HepG2 (cell line): ENCODE measurements at regions not wholly inside any gene's neighbourhood (a gene's known extent, or its start where the extent isn't known, plus 50 kb on each side); places are given as distances from the start of the nearest gene placed in this dataset.

Experiments
- ATAC-seq: fragments of 200-7000 bp; cut with Tn5 transposase; 3 replicates; pipeline ENCODE4 v1.9.1; 2020; ENCODE audit warnings: mild to moderate bottlenecking, moderate library complexity
- BruUV-seq: library from RNA; stranded (reverse); fragments of 400-500 nt; replicated peaks from 2 replicates; lab custom pipeline; 2021; lab: Mats Ljungman, UMichigan
- CTCF ChIA-PET: fragments of 300-600 bp; formaldehyde crosslinking; extraction: SDS; loops from one replicate; lab custom pipeline; 2021; ENCODE audit warnings: low total read pairs, inconsistent platforms, low intra/inter-chr PET ratio; lab: Yijun Ruan, JAX
- POLR2A ChIA-PET: fragments of 350-600 bp; sonication (Branson Sonifier 250); formaldehyde crosslinking; loops from one replicate; lab custom pipeline; 2020; ENCODE audit warnings: antibody characterized with exemption, inconsistent platforms; lab: Yijun Ruan, JAX
- DNase-seq: peaks from one replicate; pipeline ENCODE4 v3.0.0-alpha.2; 2015; ENCODE audit warnings: low spot score
- FAIRE-seq: peaks from 3 replicates; lab custom pipeline; 2011; peaks lifted over from hg19 to GRCh38; lab: Jason Lieb, UNC
- H2AFZ ChIP-seq: one replicate; pipeline ENCODE4 v1.6.1; 2011; ENCODE audit warnings: low read length, inconsistent platforms
- H3K27ac ChIP-seq: fragments of 300-600 bp; 3 replicates; pipeline ENCODE4 v1.8.0; 2011; ENCODE audit warnings: mixed run types, mild to moderate bottlenecking, mixed read lengths, low read length, inconsistent platforms; ENCODE audit not compliant: insufficient read depth; ENCODE audit errors: extremely low read length
- H3K27me3 ChIP-seq, 2 experiments: fragments of 200-600 bp in 1 of 2; 2 replicates in 1 of 2; 3 replicates in 1 of 2; pipeline versions ENCODE4 v1.6.0 to v1.8.0; 2011; ENCODE audit warnings: low read length in 2 of 2, mild to moderate bottlenecking in 2 of 2, moderate library complexity in 2 of 2, inconsistent platforms in 1 of 2; ENCODE audit not compliant: insufficient read depth in 2 of 2, control insufficient read depth in 1 of 2
- H3K36me3 ChIP-seq, 2 experiments: fragments of 200-600 bp in 1 of 2; replicated peaks in 1 of 2; 2 replicates in 1 of 2; 3 replicates in 1 of 2; pipeline versions ENCODE4 v1.5.1 to v1.8.0; 2011; ENCODE audit warnings: low read length in 2 of 2, inconsistent platforms in 1 of 2; ENCODE audit not compliant: insufficient read depth in 2 of 2, control insufficient read depth in 1 of 2
- H3K4me1 ChIP-seq: 2 replicates; pipeline ENCODE4 v1.5.1; 2012; ENCODE audit warnings: low read length, inconsistent platforms; ENCODE audit not compliant: insufficient read depth
- H3K4me2 ChIP-seq: 2 replicates; pipeline ENCODE4 v1.6.0; 2011; ENCODE audit warnings: low read depth, low read length, inconsistent platforms
- H3K4me3 ChIP-seq, 3 experiments: fragments of 200-600 bp in 1 of 3; sonication (generic), shearing (Covaris generic) in 1 of 3; replicated peaks in 1 of 3; 2 replicates each; pipeline ENCODE4 v1.5.1; 2011 to 2016; ENCODE audit warnings: low read length in 3 of 3, inconsistent platforms in 2 of 3, low read depth in 2 of 3, mild to moderate bottlenecking in 2 of 3, control low read depth in 1 of 3, mixed read lengths in 1 of 3; ENCODE audit not compliant: insufficient read depth in 1 of 3
- H3K79me2 ChIP-seq: one replicate; pipeline ENCODE4 v1.6.1; 2011; ENCODE audit warnings: low read length, inconsistent platforms; ENCODE audit not compliant: insufficient read depth
- H3K9ac ChIP-seq: 2 replicates; pipeline ENCODE4 v1.6.0; 2011; ENCODE audit warnings: mild to moderate bottlenecking, low read depth, low read length, inconsistent platforms; ENCODE audit not compliant: insufficient read depth
- H3K9me3 ChIP-seq: 2 replicates; pipeline ENCODE4 v1.5.1; 2012; ENCODE audit warnings: mild to moderate bottlenecking, low read length
- H4K20me1 ChIP-seq: 2 replicates; pipeline ENCODE4 v1.6.0; 2011; ENCODE audit warnings: inconsistent platforms, mild to moderate bottlenecking, low read length, moderate library complexity; ENCODE audit not compliant: insufficient read depth
- ATF7-NPFF ChIP-seq: sonication (generic); formaldehyde crosslinking; IDR thresholded peaks from 2 replicates; pipeline ENCODE4 v1.8.1; 2023; ENCODE audit warnings: mild to moderate bottlenecking, low read depth, missing genetic modification reagents, moderate library complexity
- ELF3 ChIP-seq: IDR thresholded peaks from 2 replicates; pipeline ENCODE4 v1.6.1; 2016; ENCODE audit warnings: missing genetic modification reagents, missing compliant biosample characterization
- FOXO1 ChIP-seq: sonication (generic); formaldehyde crosslinking; IDR thresholded peaks from 2 replicates; pipeline ENCODE4 v1.4.0; 2020; ENCODE audit warnings: missing genetic modification reagents
- IRF2 ChIP-seq: IDR thresholded peaks from 2 replicates; pipeline ENCODE4 v1.6.1; 2018; ENCODE audit warnings: missing genetic modification reagents, missing compliant biosample characterization
- JUND ChIP-seq: sonication (generic); formaldehyde crosslinking; IDR thresholded peaks from 2 replicates; pipeline ENCODE4 v1.8.0; 2022; ENCODE audit warnings: mild to moderate bottlenecking, missing genetic modification reagents
- YEATS4 ChIP-seq: sonication (generic); formaldehyde crosslinking; IDR thresholded peaks from 2 replicates; pipeline ENCODE4 v1.4.0; 2020; ENCODE audit warnings: missing genetic modification reagents, borderline replicate concordance
- ZNF225 ChIP-seq: sonication (generic); formaldehyde crosslinking; IDR thresholded peaks from 2 replicates; pipeline ENCODE4 v1.4.0; 2020; ENCODE audit warnings: mild to moderate bottlenecking, missing genetic modification reagents
- ZNF232 ChIP-seq: sonication (generic); formaldehyde crosslinking; IDR thresholded peaks from 2 replicates; pipeline ENCODE4 v1.4.0; 2020; ENCODE audit warnings: missing genetic modification reagents, borderline replicate concordance
- ZNF367 ChIP-seq: sonication (generic); formaldehyde crosslinking; IDR thresholded peaks from 2 replicates; pipeline ENCODE4 v1.4.0; 2020; ENCODE audit warnings: missing genetic modification reagents, borderline replicate concordance
- ZNF468 ChIP-seq: sonication (generic); formaldehyde crosslinking; IDR thresholded peaks from 2 replicates; pipeline ENCODE4 v1.8.0; 2022; ENCODE audit warnings: mild to moderate bottlenecking, moderate library complexity, missing genetic modification reagents
- ZNF660 ChIP-seq: sonication (generic); formaldehyde crosslinking; IDR thresholded peaks from 2 replicates; pipeline ENCODE4 v1.5.1; 2020; ENCODE audit warnings: mild to moderate bottlenecking, low read depth, missing genetic modification reagents, borderline replicate concordance
- WGBS: methylation state at CpG from one replicate; pipeline ENCODE4 v1.1.6; 2017; ENCODE audit warnings: low lambda C conversion rate; 5-methylcytosine and 5-hydroxymethylcytosine counted together
- in situ Hi-C: cut with HindIII; loops from 2 replicates; pipeline ENCODE4 v1.10.0; 2017; ENCODE audit warnings: low pct_unique_long_range_greater_than_20kb; ENCODE audit not compliant: extremely low pct_ligation_motif_present
- intact Hi-C: fragments of 100-400 bp; cut with micrococcal nuclease; formaldehyde crosslinking; loops from one replicate; pipeline ENCODE4 v1.10.0; 2022; ENCODE audit not compliant: unreplicated experiment
- TF ChIP-seq, protein P1 (sequence below): sonication (generic); formaldehyde crosslinking; IDR thresholded peaks from 2 replicates; pipeline ENCODE4 v1.8.0; 2022; ENCODE audit warnings: mild to moderate bottlenecking, missing genetic modification reagents, moderate library complexity
- TF ChIP-seq, protein P2 (sequence below): IDR thresholded peaks from 2 replicates; pipeline ENCODE4 v1.6.1; 2016; ENCODE audit warnings: missing biosample characterization, missing genetic modification reagents, low read depth
- TF ChIP-seq, protein P3 (sequence below): sonication (generic); formaldehyde crosslinking; IDR thresholded peaks from 2 replicates; pipeline ENCODE4 v1.8.1; 2023; ENCODE audit warnings: mild to moderate bottlenecking, missing genetic modification reagents

DNA sequence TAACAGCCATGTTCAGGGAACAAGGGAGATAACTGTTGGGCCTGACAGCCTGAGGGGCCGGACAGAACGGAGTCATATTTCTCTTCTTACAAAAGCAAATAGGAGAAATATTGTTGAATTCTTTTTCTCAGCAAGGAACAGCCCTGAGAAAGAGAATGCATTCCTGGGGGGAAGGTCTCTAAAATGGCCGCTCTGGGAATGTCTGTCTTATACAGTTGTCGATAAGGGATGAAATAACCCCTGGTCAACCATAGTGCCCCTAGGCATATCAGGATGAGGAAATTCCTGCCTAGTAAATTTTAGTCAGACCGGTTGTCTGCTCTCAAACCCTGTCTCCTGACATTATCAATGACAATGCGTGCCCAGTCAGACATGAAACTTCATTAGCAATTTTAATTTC, 1925.5 kb downstream of the PCDH7 start (continued):
- TF ChIP-seq ZNF232 (CRISPR knock-in tag) (no peak), IRF2 (CRISPR knock-in tag) (no peak)
- TF ChIP-seq, protein P1, sequence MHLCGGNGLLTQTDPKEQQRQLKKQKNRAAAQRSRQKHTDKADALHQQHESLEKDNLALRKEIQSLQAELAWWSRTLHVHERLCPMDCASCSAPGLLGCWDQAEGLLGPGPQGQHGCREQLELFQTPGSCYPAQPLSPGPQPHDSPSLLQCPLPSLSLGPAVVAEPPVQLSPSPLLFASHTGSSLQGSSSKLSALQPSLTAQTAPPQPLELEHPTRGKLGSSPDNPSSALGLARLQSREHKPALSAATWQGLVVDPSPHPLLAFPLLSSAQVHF = no peak
- TF ChIP-seq, all 625 proteins: peak for 0

DNA sequence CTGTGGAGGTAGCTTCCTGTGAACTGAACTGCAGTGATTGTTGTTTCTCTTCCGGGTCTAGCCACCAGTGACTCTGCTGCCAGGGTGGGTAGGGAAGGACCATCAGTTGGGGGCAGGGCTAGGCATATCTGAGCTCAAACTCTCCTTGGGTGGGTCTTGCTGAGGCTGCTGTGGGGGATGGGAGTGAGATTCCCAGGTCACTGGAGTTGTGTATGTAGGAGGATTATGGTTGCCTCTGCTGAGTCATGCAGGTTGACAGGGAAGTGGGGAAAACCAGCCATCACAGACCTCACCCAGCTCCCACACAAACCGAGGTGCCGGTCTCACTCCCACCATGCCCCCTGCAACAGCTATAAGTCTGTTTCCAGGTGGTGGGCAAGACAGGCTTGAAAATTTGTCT, 1937.8 kb downstream of the PCDH7 start:
- DNase-seq (no peak), ATAC-seq (no peak), FAIRE-seq (no peak)
- Histone ChIP-seq H2AFZ (no peak overlapping the region), H3K9me3 (no peaks in the 10 kb centered on the region; the same call in 1 of the 2 replicates), H3K4me1 (peaks cover 6% of the 10 kb centered on the region; the same call in 1 of the 2 replicates), H3K4me2 (no peak overlapping the region), H3K27me3 (no peaks in the 10 kb centered on the region), H3K36me3 (no peaks in the 10 kb centered on the region), H3K9ac (no peak overlapping the region), H3K27ac (no peak overlapping the region), H3K79me2 (no peaks in the 10 kb centered on the region), H4K20me1 (no peaks in the 10 kb centered on the region), H3K4me3 (no peak overlapping the region)
- WGBS = 50% methylated on average over 2 of the region's 3 CpGs
- in situ Hi-C loops (no loop called here), intact Hi-C loops (no loop called here)
- no TSS peak for BruUV-seq
- CTCF ChIA-PET = no interaction called here
- POLR2A ChIA-PET = no interaction called here
- TF ChIP-seq ZNF660 (CRISPR knock-in tag) = no peak
- TF ChIP-seq JUND (CRISPR knock-in tag) = no peak
- TF ChIP-seq ZNF468 (CRISPR knock-in tag) = no peak
- TF ChIP-seq, protein P2, sequence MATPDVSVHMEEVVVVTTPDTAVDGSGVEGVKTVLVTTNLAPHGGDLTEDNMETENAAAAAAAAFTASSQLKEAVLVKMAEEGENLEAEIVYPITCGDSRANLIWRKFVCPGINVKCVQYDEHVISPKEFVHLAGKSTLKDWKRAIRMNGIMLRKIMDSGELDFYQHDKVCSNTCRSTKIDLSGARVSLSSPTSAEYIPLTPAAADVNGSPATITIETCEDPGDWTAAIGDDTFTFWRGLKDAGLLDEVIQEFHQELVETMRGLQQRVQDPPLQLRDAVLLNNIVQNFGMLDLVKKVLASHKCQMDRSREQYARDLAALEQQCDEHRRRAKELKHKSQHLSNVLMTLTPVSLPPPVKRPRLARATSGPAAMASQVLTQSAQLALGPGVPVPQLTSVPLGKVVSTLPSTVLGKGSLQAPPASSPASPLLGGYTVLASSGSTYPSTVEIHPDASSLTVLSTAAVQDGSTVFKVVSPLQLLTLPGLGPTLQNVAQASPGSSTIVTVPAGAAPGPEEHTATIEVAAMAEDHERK (CRISPR knock-in tag) = no peak
- no peak for TF ChIP-seq ELF3 (CRISPR knock-in tag)
- no peak for TF ChIP-seq ZNF367 (CRISPR knock-in tag)
- TF ChIP-seq, protein P3, sequence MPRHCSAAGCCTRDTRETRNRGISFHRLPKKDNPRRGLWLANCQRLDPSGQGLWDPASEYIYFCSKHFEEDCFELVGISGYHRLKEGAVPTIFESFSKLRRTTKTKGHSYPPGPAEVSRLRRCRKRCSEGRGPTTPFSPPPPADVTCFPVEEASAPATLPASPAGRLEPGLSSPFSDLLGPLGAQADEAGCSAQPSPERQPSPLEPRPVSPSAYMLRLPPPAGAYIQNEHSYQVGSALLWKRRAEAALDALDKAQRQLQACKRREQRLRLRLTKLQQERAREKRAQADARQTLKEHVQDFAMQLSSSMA (CRISPR knock-in tag) = no peak
- TF ChIP-seq ZNF225 (CRISPR knock-in tag) = no peak
- no peak for TF ChIP-seq FOXO1
- no peak for TF ChIP-seq ATF7-NPFF (CRISPR knock-in tag)
- TF ChIP-seq YEATS4 = no peak
